RWPE1 (cell line): ENCODE measurements at regions not wholly inside any gene's neighbourhood (a gene's known extent, or its start where the extent isn't known, plus 50 kb on each side); places are given as distances from the start of the nearest gene placed in this dataset.

Source experiments
- CTCF ChIA-PET: fragments of 350-600 bp; sonication (Branson Sonifier 250); formaldehyde crosslinking; extraction: SDS; loops from one replicate; lab custom pipeline; 2021; lab: Yijun Ruan, JAX
- POLR2A ChIA-PET: fragments of 400-600 bp; formaldehyde crosslinking; extraction: SDS; loops from one replicate; lab custom pipeline; 2020; ENCODE audit warnings: antibody characterized with exemption; ENCODE audit not compliant: low non-redundant PET; lab: Yijun Ruan, JAX
- DNase-seq: peaks from one replicate; pipeline ENCODE4 v3.0.0; 2012; ENCODE audit warnings: low spot score
- H3K27ac ChIP-seq: fragments of 450-650 bp; 2 replicates; pipeline ENCODE4 v1.5.1; 2017
- CTCF ChIP-seq: fragments of 450-650 bp; conservative IDR thresholded peaks from 2 replicates; pipeline ENCODE4 v1.5.1; 2017; ENCODE audit warnings: low read depth, mild to moderate bottlenecking

DNA sequence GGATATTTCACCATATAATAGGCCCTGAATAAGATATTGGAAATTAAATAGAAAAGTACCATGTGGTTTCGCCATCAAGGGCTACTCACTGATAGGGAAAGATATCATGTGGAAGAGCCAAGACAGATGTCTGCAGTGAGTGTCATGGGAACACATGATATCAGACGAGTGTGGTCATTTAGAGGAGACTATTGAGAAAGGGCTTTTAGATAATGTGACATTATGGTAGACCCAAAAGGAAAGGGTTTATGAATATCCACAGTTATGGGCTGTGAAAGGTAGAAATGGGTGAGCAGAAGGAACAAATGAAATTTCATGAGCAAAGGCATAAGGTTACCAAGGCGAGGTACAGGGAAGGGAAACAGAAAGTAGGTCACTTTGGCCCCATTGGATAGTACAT lies 182.3 kb upstream of the PRSS16 start:
- ChIA-PET POLR2A (no interaction called here), CTCF (no interaction called here)

DNA sequence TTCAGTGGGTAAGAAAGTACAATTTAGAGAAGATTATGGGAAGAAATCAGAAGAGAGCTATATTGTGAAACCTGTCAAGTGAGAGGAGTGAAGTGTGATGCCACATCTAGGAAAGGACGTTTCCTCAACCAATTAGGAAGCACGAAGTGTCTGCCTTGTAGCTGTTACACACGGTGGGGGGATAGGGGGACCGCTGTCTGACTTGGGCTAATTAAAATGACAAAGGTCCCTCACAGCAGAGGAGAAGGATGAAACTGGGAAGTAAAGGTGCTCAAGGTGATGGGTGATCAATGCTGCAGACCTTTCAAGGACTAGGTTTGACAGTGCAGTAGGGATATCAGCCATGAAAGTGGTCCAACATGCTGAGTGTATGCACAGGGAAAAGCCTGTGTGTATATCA lies 181.1 kb upstream of the PRSS16 start:
- no peak for TF ChIP-seq CTCF
- H3K27ac ChIP-seq: no peak overlapping the region
- ChIA-PET CTCF (interaction anchor here (0.6 kb wide), 1 partner anchor 88 kb away, joined by 3 read pairs; no protein-coding TSS in a partner anchor), POLR2A (no interaction called here)
- no peak for DNase-seq

More for the DNA sequence above, 182.3 kb upstream of the PRSS16 start:
- H3K27ac ChIP-seq: no peak overlapping the region
- DNase-seq: no peak
- no peak for TF ChIP-seq CTCF

- ChIA-PET CTCF (no interaction called here), POLR2A (no interaction called here)
- no peak overlapping the region for H3K27ac ChIP-seq
- TF ChIP-seq CTCF: no peak
- DNase-seq: no peak
Observed at GRCh38 chr6:27066802-27067201, 180.7 kb upstream of the PRSS16 start.

DNA sequence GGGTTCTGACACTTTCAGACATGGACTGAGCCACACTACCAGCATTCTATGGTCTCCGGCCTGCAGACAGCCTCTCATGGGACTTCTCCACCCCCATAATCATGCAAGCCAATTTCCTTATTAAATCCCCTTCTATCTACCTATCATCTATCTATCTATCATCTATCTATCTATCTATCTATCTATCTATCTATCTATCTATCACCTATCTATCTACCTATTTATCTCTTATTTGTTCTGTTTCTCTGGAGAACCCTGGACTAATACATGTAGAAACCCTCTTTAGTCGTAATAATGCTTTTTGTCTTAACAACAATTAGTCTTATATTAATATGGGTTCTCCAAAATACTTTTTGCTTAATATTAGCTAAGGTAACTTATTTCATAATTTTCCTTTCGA lies 174.1 kb upstream of the PRSS16 start:
- no peak for TF ChIP-seq CTCF
- no peak for DNase-seq
- ChIA-PET POLR2A (no interaction called here), CTCF (interaction anchor here (0.6 to 1.0 kb wide), 2 partner anchors 48 to 466 kb away, joined by 3 read pairs; no protein-coding TSS in a partner anchor)
- H3K27ac ChIP-seq: no peak overlapping the region

GRCh38 chr6:27076116-27076515 lies 171.4 kb upstream of the PRSS16 start:
- TF ChIP-seq CTCF: no peak
- ChIA-PET CTCF (no interaction called here), POLR2A (no interaction called here)
- DNase-seq: no peak
- no peak overlapping the region for H3K27ac ChIP-seq

DNA sequence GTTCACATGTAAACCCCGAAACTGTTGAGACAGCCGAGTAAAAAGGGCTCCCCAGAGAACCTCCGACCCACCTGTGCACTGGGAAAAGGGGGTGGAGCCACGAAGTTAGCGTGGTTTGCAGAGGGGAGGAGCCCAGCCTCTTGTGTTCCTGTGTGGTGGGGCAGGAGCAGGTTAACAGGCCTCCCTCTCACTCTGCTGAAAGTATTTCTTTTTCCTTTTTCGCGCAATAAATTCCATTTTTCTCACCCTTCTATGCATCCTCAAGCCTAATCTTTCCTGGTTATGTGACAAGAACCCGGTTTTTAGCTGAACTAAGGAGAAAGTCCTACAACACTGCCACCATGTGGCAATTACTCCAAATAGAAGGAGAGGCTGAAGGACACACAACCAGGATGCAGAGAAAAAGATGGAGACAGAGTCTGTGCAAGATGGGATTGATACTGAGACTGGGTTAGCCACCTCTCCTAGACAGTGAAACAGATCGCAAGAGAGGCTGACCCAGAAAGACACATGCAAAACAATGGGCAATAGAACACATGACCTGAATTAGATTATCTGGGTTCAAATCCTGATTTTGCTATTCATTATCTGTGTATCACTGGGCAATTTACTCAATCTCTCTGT lies 168.7 kb upstream of the PRSS16 start:
- DNase-seq: peak; percentile 52
- CTCF ChIA-PET: interaction anchor here (0.6 to 0.7 kb wide), 4 partner anchors 74 to 733 kb away, joined by 3 to 5 read pairs (median 4); no protein-coding TSS in a partner anchor
- POLR2A ChIA-PET: no interaction called here
- peak; percentile 68 for TF ChIP-seq CTCF
- H3K27ac ChIP-seq: no peak overlapping the region
